A549 (cell line): ENCODE measurements at regions not wholly inside any gene's neighbourhood (a gene's known extent, or its start where the extent isn't known, plus 50 kb on each side); places are given as distances from the start of the nearest gene placed in this dataset.

Experiments used
- ATAC-seq, 2 experiments: fragments of 200-7000 bp in 1 of 2; fragments of >200 bp in 1 of 2; cut with Nextera tagmentation in 1 of 2; cut with Tn5 transposase in 1 of 2; 3 replicates each; pipeline versions ENCODE4 v1.8.0 to v1.9.1; 2018 to 2020; ENCODE audit warnings: mild to moderate bottlenecking in 1 of 2, moderate library complexity in 1 of 2
- CTCF ChIA-PET: fragments of 300-600 bp; sonication (Branson Sonifier 250); formaldehyde crosslinking; extraction: SDS; loops from one replicate; lab custom pipeline; 2021; ENCODE audit warnings: antibody characterized with exemption, inconsistent platforms; lab: Yijun Ruan, JAX
- POLR2A ChIA-PET: fragments of 350-600 bp; formaldehyde crosslinking; extraction: SDS; loops from one replicate; lab custom pipeline; 2021; ENCODE audit warnings: antibody characterized with exemption, inconsistent platforms; lab: Yijun Ruan, JAX
- DNase-seq, 2 experiments: peaks; one replicate each; pipeline versions ENCODE4 v3.0.0 to v3.0.0-alpha.2; 2011 to 2016; ENCODE audit warnings: low read depth in 1 of 2, low spot score in 1 of 2
- FAIRE-seq: peaks from 2 replicates; lab custom pipeline; 2011; peaks lifted over from hg19 to GRCh38; lab: Jason Lieb, UNC
- H3K27ac ChIP-seq, 2 experiments: fragments of >200 bp; sonication (Bioruptor Twin); formaldehyde crosslinking; 3 replicates each; pipeline ENCODE4 v1.5.1; 2016 to 2017
- H3K4me1 ChIP-seq: fragments of >200 bp; sonication (Bioruptor Twin); formaldehyde crosslinking; 3 replicates; pipeline ENCODE4 v1.6.1; 2016
- H3K4me2 ChIP-seq: fragments of >200 bp; sonication (Bioruptor Twin); formaldehyde crosslinking; 3 replicates; pipeline ENCODE4 v1.6.1; 2016
- H3K4me3 ChIP-seq: fragments of >200 bp; sonication (Bioruptor Twin); formaldehyde crosslinking; 3 replicates; pipeline ENCODE4 v1.5.1; 2016
- H3K9me3 ChIP-seq: fragments of >200 bp; sonication (Bioruptor Twin); formaldehyde crosslinking; 3 replicates; pipeline ENCODE4 v1.6.1; 2016
- ATOH8 ChIP-seq: fragments of 250-450 bp; sonication (Bioruptor Pico); IDR thresholded peaks from 2 replicates; pipeline ENCODE4 v1.5.0; 2020; ENCODE audit warnings: low read depth, mild to moderate bottlenecking, moderate library complexity
- BCL3 ChIP-seq: fragments of >200 bp; sonication (Bioruptor Twin); formaldehyde crosslinking; IDR thresholded peaks from 3 replicates; pipeline ENCODE4 v1.6.1; 2016
- ELK1 ChIP-seq: fragments of 150-350 bp; IDR thresholded peaks from 2 replicates; pipeline ENCODE4 v1.6.1; 2014; ENCODE audit warnings: low read depth, mild to moderate bottlenecking, low read length
- ESRRA ChIP-seq: fragments of 150-350 bp; IDR thresholded peaks from 2 replicates; pipeline ENCODE4 v1.6.1; 2014; ENCODE audit warnings: mild to moderate bottlenecking, low read length, borderline replicate concordance
- FOSB ChIP-seq: fragments of 250-450 bp; sonication (Bioruptor Pico); IDR thresholded peaks from 2 replicates; pipeline ENCODE4 v1.5.0; 2020; ENCODE audit warnings: mild to moderate bottlenecking, moderate library complexity
- FOSL2 ChIP-seq, 2 experiments: fragments of 450-650 bp in 1 of 2; fragments of >200 bp in 1 of 2; sonication (Bioruptor Twin) in 1 of 2; formaldehyde crosslinking; IDR thresholded peaks; 2 replicates each; pipeline versions ENCODE4 v1.5.0 to v1.6.1; 2016 to 2020; ENCODE audit warnings: mild to moderate bottlenecking in 1 of 2, moderate library complexity in 1 of 2
- GATA3 ChIP-seq: IDR thresholded peaks from 2 replicates; pipeline ENCODE4 v1.6.1; 2012; ENCODE audit warnings: borderline replicate concordance
- HOXB13 ChIP-seq: fragments of 250-450 bp; sonication (Bioruptor Pico); IDR thresholded peaks from 2 replicates; pipeline ENCODE4 v1.5.0; 2020; ENCODE audit warnings: low read depth, mild to moderate bottlenecking, moderate library complexity
- KDM5A ChIP-seq: fragments of 200-600 bp; sonication (generic); IDR thresholded peaks from 2 replicates; pipeline ENCODE4 v1.6.1; 2016; ENCODE audit warnings: antibody characterized with exemption, mild to moderate bottlenecking
- MAZ ChIP-seq: fragments of 150-350 bp; IDR thresholded peaks from 2 replicates; pipeline ENCODE4 v1.6.1; 2014; ENCODE audit warnings: antibody characterized with exemption, low read depth, low read length, borderline replicate concordance
- NFE2L2 ChIP-seq: fragments of 150-350 bp; conservative IDR thresholded peaks from 2 replicates; pipeline ENCODE4 v1.6.1; 2014; ENCODE audit warnings: low read length
- PBX3 ChIP-seq: IDR thresholded peaks from 2 replicates; pipeline ENCODE4 v1.6.1; 2012
- PHF8 ChIP-seq: fragments of 200-600 bp; sonication (generic); IDR thresholded peaks from 2 replicates; pipeline ENCODE4 v1.6.1; 2016; ENCODE audit warnings: low read depth, mild to moderate bottlenecking, antibody characterized with exemption, moderate library complexity, borderline replicate concordance
- POLR2AphosphoS2 ChIP-seq: conservative IDR thresholded peaks from 2 replicates; pipeline ENCODE4 v1.6.1; 2012; ENCODE audit warnings: low read length, improper control_type of control experiment, inconsistent platforms
- RAD21 ChIP-seq, 2 experiments: fragments of >200 bp in 1 of 2; sonication (Bioruptor Twin) in 1 of 2; formaldehyde crosslinking in 1 of 2; IDR thresholded peaks in 1 of 2; conservative IDR thresholded peaks in 1 of 2; 2 replicates in 1 of 2; 3 replicates in 1 of 2; pipeline ENCODE4 v1.6.1; 2012 to 2018; ENCODE audit warnings: inconsistent platforms in 1 of 2
- REST ChIP-seq: fragments of 200-600 bp; sonication (generic); IDR thresholded peaks from 2 replicates; pipeline ENCODE4 v1.6.1; 2016; ENCODE audit warnings: antibody characterized with exemption, mild to moderate bottlenecking, moderate library complexity
- RFX5 ChIP-seq: fragments of 450-650 bp; IDR thresholded peaks from 2 replicates; pipeline ENCODE4 v1.7.1; 2014; ENCODE audit warnings: antibody characterized with exemption, mild to moderate bottlenecking, moderate library complexity
- TP53 ChIP-seq: fragments of 250-450 bp; sonication (Bioruptor Pico); IDR thresholded peaks from 2 replicates; pipeline ENCODE4 v1.5.0; 2021; ENCODE audit warnings: mild to moderate bottlenecking, moderate library complexity
- ZC3H11A ChIP-seq: fragments of 450-650 bp; IDR thresholded peaks from 2 replicates; pipeline ENCODE4 v1.6.1; 2014; ENCODE audit warnings: antibody characterized with exemption, mild to moderate bottlenecking
- ZSCAN20 ChIP-seq: fragments of 250-450 bp; sonication (Bioruptor Pico); IDR thresholded peaks from 2 replicates; pipeline ENCODE4 v1.8.0; 2022; ENCODE audit warnings: mild to moderate bottlenecking, moderate library complexity
- WGBS: methylation state at CpG from one replicate; pipeline ENCODE4 v1.1.6; 2017; ENCODE audit errors: missing lambda C conversion rate; 5-methylcytosine and 5-hydroxymethylcytosine counted together

- TF ChIP-seq FOSL2 (IDR thresholded peaks at IDR 0.05) (no peak), FOSL2 (CRISPR knock-in tag; IDR thresholded peaks at IDR 0.05) (no peak), ZC3H11A (no peak), HOXB13 (CRISPR knock-in tag) (no peak), MAZ (no peak)
Measured at GRCh38 chr4:75142850-75143249, 209.9 kb downstream of the PARM1 start (continued).

GRCh38 chr4:75142382-75142781 lies 209.5 kb downstream of the PARM1 start:
- no peak overlapping the region for H3K4me2 ChIP-seq
- TF ChIP-seq BCL3, result no peak
- TF ChIP-seq ZSCAN20 (CRISPR knock-in tag), result no peak
- TF ChIP-seq TP53, result no peak
- TF ChIP-seq HOXB13 (CRISPR knock-in tag), result no peak
- TF ChIP-seq PHF8, result no peak
- TF ChIP-seq REST, result no peak
- no peak for TF ChIP-seq ELK1
- TF ChIP-seq POLR2AphosphoS2, result no peak
- TF ChIP-seq RAD21 (conservative IDR thresholded peaks at IDR 0.05 in 1 of 2, IDR thresholded peaks at IDR 0.05 in 1 of 2), result no peak
- TF ChIP-seq FOSL2 (IDR thresholded peaks at IDR 0.05), result no peak
- no peak for TF ChIP-seq FOSL2 (CRISPR knock-in tag; IDR thresholded peaks at IDR 0.05)
- no peak for TF ChIP-seq ZC3H11A
- TF ChIP-seq ATOH8 (CRISPR knock-in tag), result no peak
- TF ChIP-seq NFE2L2, result no peak
- TF ChIP-seq FOSB, result no peak
- TF ChIP-seq ESRRA, result no peak
- TF ChIP-seq RFX5, result no peak
- no peak for TF ChIP-seq GATA3
- TF ChIP-seq PBX3, result no peak
- no peak for TF ChIP-seq KDM5A
- TF ChIP-seq, all 56 proteins: peak for 0
- POLR2A ChIA-PET, result no interaction called here
- no peak overlapping the region for H3K27ac ChIP-seq
- ATAC-seq (no peak), FAIRE-seq (no peak), DNase-seq (no peak)
- no peaks in the 10 kb centered on the region for H3K9me3 ChIP-seq
- 11% methylated on average over 2 of the region's 2 CpGs for WGBS
- CTCF ChIA-PET, result no interaction called here
- no peaks in the 10 kb centered on the region for H3K4me1 ChIP-seq
- no peak overlapping the region for H3K4me3 ChIP-seq
